HG02588 (cell line): ENCODE measurements at regions not wholly inside any gene's neighbourhood (a gene's known extent, or its start where the extent isn't known, plus 50 kb on each side); places are given as distances from the start of the nearest gene placed in this dataset.

Experiments
- ATAC-seq: cut with Tn5 transposase; IDR thresholded peaks from one replicate; pipeline ENCODE4 v1.9.1; 2021; ENCODE audit warnings: mild to moderate bottlenecking, moderate library complexity; ENCODE audit not compliant: unreplicated experiment

- no peak for ATAC-seq
Measured at GRCh38 chr14:25197885-25198284, 147.9 kb upstream of the STXBP6 start.

- ATAC-seq, result no peak
Measured at GRCh38 chr14:25180221-25180620, 130.3 kb upstream of the STXBP6 start.

GRCh38 chr14:25178255-25178654, 128.3 kb upstream of the STXBP6 start:
- ATAC-seq, result no peak

- no peak for ATAC-seq
Measured at GRCh38 chr14:25150934-25151790, 101.2 kb upstream of the STXBP6 start.

GRCh38 chr14:25150401-25150800, 100.5 kb upstream of the STXBP6 start:
- ATAC-seq, result no peak

GRCh38 chr14:25140411-25140810, 90.5 kb upstream of the STXBP6 start:
- ATAC-seq, result no peak

- ATAC-seq, result no peak
Measured at GRCh38 chr14:25136811-25137210, 86.9 kb upstream of the STXBP6 start.

GRCh38 chr14:25134184-25134583, 84.2 kb upstream of the STXBP6 start:
- no peak for ATAC-seq

GRCh38 chr14:25132732-25133422, 82.9 kb upstream of the STXBP6 start:
- ATAC-seq, result no peak

GRCh38 chr14:25132094-25132493, 82.1 kb upstream of the STXBP6 start:
- ATAC-seq, result no peak

GRCh38 chr14:25122843-25123242, 72.9 kb upstream of the STXBP6 start:
- ATAC-seq, result no peak

- no peak for ATAC-seq
Measured at GRCh38 chr14:25122211-25122610, 72.3 kb upstream of the STXBP6 start.

GRCh38 chr14:25121337-25122129, 71.6 kb upstream of the STXBP6 start:
- no peak for ATAC-seq

- ATAC-seq, result no peak
Measured at GRCh38 chr14:25120261-25120660, 70.3 kb upstream of the STXBP6 start.

- ATAC-seq, result no peak
Measured at GRCh38 chr14:25118671-25119070, 68.7 kb upstream of the STXBP6 start.

GRCh38 chr14:25117342-25117741, 67.4 kb upstream of the STXBP6 start:
- ATAC-seq, result no peak

GRCh38 chr14:25116607-25117006, 66.7 kb upstream of the STXBP6 start:
- no peak for ATAC-seq

- ATAC-seq, result no peak
Measured at GRCh38 chr14:25113394-25113793, 63.4 kb upstream of the STXBP6 start.

GRCh38 chr14:25111061-25111601, 61.2 kb upstream of the STXBP6 start:
- ATAC-seq, result no peak

- no peak for ATAC-seq
Measured at GRCh38 chr14:25110106-25110505, 60.2 kb upstream of the STXBP6 start.

GRCh38 chr14:25108959-25109358, 59.0 kb upstream of the STXBP6 start:
- no peak for ATAC-seq
